ENCODE measurements at regions not wholly inside any gene's neighbourhood (a gene's known extent, or its start where the extent isn't known, plus 50 kb on each side); places are given as distances from the start of the nearest gene placed in this dataset.

- TF ChIP-seq SPI1 (IDR thresholded peaks at IDR 0.05; ENCODE audit: low read depth, low read length) (no peak), PAX5 (IDR thresholded peaks at IDR 0.05; ENCODE audit: insufficient read depth, low read length, severe bottlenecking) (no peak)
These were observed 389.3 kb downstream of the SUCLA2 start for GRCh38 chr13:47611664-47612288.
